ENCODE measurements at regions not wholly inside any gene's neighbourhood (a gene's known extent, or its start where the extent isn't known, plus 50 kb on each side); places are given as distances from the start of the nearest gene placed in this dataset.

DNA sequence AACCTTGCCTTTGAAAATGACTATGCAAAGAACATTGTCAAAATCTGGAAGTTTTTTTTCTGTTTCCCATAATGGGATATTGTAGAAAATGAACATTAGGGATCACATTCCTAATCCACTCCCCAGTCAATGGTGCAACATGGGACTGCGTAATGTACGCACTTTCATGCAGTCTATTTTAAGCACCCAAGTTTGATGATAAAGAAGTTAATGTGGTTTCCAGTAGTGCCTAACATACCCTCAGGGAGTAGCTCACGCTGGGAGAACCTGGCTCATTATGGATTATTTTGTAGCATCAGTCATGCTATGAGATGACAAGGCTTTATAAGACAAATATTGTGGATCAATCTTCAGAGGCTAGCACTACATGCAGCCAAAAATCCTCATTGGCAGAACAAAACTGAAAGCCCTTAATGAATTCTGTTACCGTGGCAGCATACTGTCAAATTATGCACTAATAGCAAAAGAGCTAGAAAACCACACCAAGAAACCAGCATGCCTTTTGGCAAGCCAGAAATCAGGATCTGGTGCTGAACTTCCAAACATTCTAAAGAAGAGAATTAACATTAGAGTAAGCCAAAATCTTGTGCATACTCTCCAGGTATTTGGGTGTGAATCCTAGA is 1392.8 kb upstream of the TENM3 start:
- TF ChIP-seq, protein P1, sequence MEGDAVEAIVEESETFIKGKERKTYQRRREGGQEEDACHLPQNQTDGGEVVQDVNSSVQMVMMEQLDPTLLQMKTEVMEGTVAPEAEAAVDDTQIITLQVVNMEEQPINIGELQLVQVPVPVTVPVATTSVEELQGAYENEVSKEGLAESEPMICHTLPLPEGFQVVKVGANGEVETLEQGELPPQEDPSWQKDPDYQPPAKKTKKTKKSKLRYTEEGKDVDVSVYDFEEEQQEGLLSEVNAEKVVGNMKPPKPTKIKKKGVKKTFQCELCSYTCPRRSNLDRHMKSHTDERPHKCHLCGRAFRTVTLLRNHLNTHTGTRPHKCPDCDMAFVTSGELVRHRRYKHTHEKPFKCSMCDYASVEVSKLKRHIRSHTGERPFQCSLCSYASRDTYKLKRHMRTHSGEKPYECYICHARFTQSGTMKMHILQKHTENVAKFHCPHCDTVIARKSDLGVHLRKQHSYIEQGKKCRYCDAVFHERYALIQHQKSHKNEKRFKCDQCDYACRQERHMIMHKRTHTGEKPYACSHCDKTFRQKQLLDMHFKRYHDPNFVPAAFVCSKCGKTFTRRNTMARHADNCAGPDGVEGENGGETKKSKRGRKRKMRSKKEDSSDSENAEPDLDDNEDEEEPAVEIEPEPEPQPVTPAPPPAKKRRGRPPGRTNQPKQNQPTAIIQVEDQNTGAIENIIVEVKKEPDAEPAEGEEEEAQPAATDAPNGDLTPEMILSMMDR (IDR thresholded peaks at IDR 0.05; ENCODE audit: poor library complexity, severe bottlenecking): no peak
- Histone ChIP-seq H3K27me3 (ENCODE audit: insufficient read depth, poor library complexity, severe bottlenecking) (no peaks in the 10 kb centered on the region), H3K4me1 (ENCODE audit: insufficient read depth, poor library complexity, severe bottlenecking) (no peaks in the 10 kb centered on the region), H3K27ac (ENCODE audit: poor library complexity, severe bottlenecking) (no peak overlapping the region), H3K36me3 (ENCODE audit: low read depth) (no peaks in the 10 kb centered on the region), H3K4me3 (ENCODE audit: severe bottlenecking) (no peak overlapping the region), H3K9me3 (ENCODE audit: severe bottlenecking) (no peaks in the 10 kb centered on the region)
- ATAC-seq (ENCODE audit: low read depth): no peak
- DNase-seq (ENCODE audit: low spot score): no peak

DNA sequence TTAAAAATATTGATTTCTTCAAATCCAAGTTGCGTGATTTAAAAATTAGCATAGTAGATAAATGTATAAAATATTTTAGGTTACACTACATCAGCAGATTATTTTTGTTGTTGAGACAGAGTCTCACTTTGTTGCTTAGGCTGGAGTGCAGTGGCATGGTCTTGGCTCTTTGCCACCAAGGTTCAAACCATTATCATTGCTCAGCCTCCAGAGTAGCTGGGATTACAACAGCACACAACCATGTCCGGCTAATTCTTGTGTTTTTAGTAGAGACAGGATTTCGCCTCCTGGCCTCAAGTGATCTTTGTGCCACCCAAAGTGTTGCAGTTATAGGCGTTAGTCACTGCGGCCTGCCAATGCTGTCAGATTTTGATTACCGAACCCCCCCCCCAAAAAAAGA is 1390.5 kb upstream of the TENM3 start:
- H3K4me3 ChIP-seq (ENCODE audit: severe bottlenecking): no peak overlapping the region
- no peak overlapping the region for H3K27ac ChIP-seq (ENCODE audit: poor library complexity, severe bottlenecking)
- H3K27me3 ChIP-seq (ENCODE audit: insufficient read depth, poor library complexity, severe bottlenecking): no peaks in the 10 kb centered on the region
- no peaks in the 10 kb centered on the region for H3K36me3 ChIP-seq (ENCODE audit: low read depth)
- ATAC-seq (ENCODE audit: low read depth) (no peak), DNase-seq (ENCODE audit: low spot score) (no peak)
- no peaks in the 10 kb centered on the region for H3K9me3 ChIP-seq (ENCODE audit: severe bottlenecking)
- no peaks in the 10 kb centered on the region for H3K4me1 ChIP-seq (ENCODE audit: insufficient read depth, poor library complexity, severe bottlenecking)
- TF ChIP-seq, protein P1 (IDR thresholded peaks at IDR 0.05; ENCODE audit: poor library complexity, severe bottlenecking): no peak

DNA sequence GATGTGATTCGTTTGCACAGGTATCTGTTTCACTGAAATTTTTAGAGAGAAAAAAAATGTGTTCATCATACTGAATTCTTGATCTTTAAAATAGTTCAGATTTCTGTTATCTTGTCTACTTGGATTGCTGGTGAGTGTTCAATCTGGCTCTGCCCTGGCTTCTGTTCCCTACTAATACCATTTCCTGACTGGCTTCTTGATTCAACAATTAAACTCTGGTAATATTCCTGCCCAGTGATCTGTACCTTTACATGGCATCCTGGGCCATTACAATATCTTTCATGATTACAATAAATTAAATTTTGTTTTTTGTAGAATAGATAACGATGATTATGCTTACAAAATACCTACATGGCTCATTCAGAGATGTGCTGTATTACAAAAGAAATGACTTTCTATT is 1388.0 kb upstream of the TENM3 start:
- DNase-seq (ENCODE audit: low spot score): no peak

DNA sequence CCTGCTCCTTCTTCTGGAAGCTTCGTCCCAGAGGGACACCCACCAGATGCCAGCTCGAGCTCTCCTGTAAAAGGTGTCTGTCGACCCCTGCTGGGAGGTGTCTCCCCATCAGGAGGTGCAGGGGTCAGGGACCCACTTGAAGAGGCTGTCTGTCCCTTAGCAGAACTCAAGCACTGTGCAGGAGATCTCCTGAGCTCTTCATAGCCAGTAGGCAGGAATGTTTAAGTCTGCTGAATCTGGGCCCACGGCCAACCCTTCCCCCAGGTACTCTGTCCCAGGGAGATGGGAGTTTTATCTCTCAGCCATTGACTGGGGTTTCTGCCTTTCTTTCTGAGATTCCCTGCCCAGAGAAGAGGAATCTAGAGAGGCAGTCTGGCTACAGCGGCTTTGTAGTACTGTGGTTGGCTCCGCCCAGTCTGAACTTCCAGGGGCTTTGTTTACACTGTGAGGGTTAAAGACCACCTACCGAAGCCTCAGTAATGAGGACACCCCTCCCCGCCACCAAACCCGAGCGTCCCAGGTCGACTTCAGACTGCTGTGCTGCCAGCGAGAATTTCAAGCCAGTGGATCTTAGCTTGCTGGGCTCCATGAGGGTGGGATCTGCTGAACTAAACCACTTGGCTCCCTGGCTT is 1383.0 kb upstream of the TENM3 start:
- Histone ChIP-seq H3K27ac (ENCODE audit: poor library complexity, severe bottlenecking) (no peak overlapping the region), H3K36me3 (ENCODE audit: low read depth) (no peaks in the 10 kb centered on the region), H3K4me3 (ENCODE audit: severe bottlenecking) (no peak overlapping the region), H3K4me1 (ENCODE audit: insufficient read depth, poor library complexity, severe bottlenecking) (no peaks in the 10 kb centered on the region), H3K27me3 (ENCODE audit: insufficient read depth, poor library complexity, severe bottlenecking) (no peaks in the 10 kb centered on the region), H3K9me3 (ENCODE audit: severe bottlenecking) (no peaks in the 10 kb centered on the region)
- TF ChIP-seq, protein P1 (IDR thresholded peaks at IDR 0.05; ENCODE audit: poor library complexity, severe bottlenecking): no peak
- DNase-seq (ENCODE audit: low spot score) (no peak), ATAC-seq (ENCODE audit: low read depth) (no peak)

More for the DNA sequence above, 1388.0 kb upstream of the TENM3 start:
- no peak overlapping the region for H3K27ac ChIP-seq (ENCODE audit: poor library complexity, severe bottlenecking)
- ATAC-seq (ENCODE audit: low read depth): no peak
- no peaks in the 10 kb centered on the region for H3K9me3 ChIP-seq (ENCODE audit: severe bottlenecking)
- TF ChIP-seq, protein P1 (IDR thresholded peaks at IDR 0.05; ENCODE audit: poor library complexity, severe bottlenecking): no peak
- H3K27me3 ChIP-seq (ENCODE audit: insufficient read depth, poor library complexity, severe bottlenecking): no peaks in the 10 kb centered on the region
- no peak overlapping the region for H3K4me3 ChIP-seq (ENCODE audit: severe bottlenecking)
- H3K4me1 ChIP-seq (ENCODE audit: insufficient read depth, poor library complexity, severe bottlenecking): no peaks in the 10 kb centered on the region
- H3K36me3 ChIP-seq (ENCODE audit: low read depth): no peaks in the 10 kb centered on the region

DNA sequence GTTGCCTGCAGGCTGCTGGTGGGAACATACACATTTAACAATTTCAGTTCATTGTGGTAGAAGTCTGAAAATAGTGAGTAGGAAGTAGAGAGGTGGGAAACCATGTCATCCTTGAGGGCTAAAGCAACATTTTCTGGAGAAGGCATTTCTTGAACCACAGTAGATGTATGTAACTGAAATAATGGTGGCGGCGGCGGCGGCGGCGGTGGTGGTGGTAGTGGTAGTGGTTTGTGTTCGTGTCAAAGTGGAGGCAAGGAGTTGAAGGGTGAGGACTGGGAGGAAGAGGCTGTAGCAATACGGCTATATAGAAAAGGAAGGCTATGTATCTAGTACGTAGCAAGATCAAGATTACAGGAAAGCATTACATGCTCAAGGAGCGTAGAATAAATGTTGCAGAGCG is 1381.6 kb upstream of the TENM3 start:
- no peak for ATAC-seq (ENCODE audit: low read depth)
- no peak for DNase-seq (ENCODE audit: low spot score)

More for the DNA sequence above, 1381.6 kb upstream of the TENM3 start:
- Histone ChIP-seq H3K27me3 (ENCODE audit: insufficient read depth, poor library complexity, severe bottlenecking) (no peaks in the 10 kb centered on the region), H3K36me3 (ENCODE audit: low read depth) (no peaks in the 10 kb centered on the region), H3K4me1 (ENCODE audit: insufficient read depth, poor library complexity, severe bottlenecking) (no peaks in the 10 kb centered on the region), H3K9me3 (ENCODE audit: severe bottlenecking) (no peaks in the 10 kb centered on the region), H3K4me3 (ENCODE audit: severe bottlenecking) (no peak overlapping the region), H3K27ac (ENCODE audit: poor library complexity, severe bottlenecking) (no peak overlapping the region)
- TF ChIP-seq, protein P1 (IDR thresholded peaks at IDR 0.05; ENCODE audit: poor library complexity, severe bottlenecking): no peak

All from RWPE2 (cell line).